G401 (cell line): ENCODE measurements at regions not wholly inside any gene's neighbourhood (a gene's known extent, or its start where the extent isn't known, plus 50 kb on each side); places are given as distances from the start of the nearest gene placed in this dataset.
"Not testable (repeated sequence)": the region's sequence is repeated elsewhere in the genome, so short reads cannot be mapped to it uniquely, and the experiment has no call there.

Experiments
- DNase-seq: peaks from one replicate; pipeline ENCODE4 v3.0.0-alpha.2; 2015; ENCODE audit warnings: low spot score
- in situ Hi-C: cut with HindIII; loops from 2 replicates; pipeline ENCODE4 v1.10.0; 2016; ENCODE audit warnings: low sequenced_read_pairs, mixed read lengths

DNA sequence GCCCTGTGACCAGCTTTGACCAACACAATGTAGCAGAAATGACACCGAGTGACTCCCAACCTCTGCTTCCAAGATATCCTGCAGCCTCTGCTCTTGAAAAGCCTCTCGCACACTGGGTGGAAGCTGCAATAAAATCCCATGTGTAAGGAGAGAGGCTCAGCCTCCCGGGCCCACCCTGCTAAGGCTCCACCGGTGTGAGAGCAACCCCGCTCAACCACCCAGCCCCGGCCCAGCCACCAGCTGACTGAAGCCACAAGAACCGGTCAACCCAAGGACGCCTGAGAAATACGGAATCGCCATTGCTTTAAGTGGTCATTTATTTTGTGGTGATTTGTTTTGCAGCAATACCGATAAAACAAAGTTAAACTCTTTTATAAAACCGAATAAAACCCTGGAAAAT, 452.8 kb upstream of the SMIM21 start:
- in situ Hi-C loops: no loop called here

DNA sequence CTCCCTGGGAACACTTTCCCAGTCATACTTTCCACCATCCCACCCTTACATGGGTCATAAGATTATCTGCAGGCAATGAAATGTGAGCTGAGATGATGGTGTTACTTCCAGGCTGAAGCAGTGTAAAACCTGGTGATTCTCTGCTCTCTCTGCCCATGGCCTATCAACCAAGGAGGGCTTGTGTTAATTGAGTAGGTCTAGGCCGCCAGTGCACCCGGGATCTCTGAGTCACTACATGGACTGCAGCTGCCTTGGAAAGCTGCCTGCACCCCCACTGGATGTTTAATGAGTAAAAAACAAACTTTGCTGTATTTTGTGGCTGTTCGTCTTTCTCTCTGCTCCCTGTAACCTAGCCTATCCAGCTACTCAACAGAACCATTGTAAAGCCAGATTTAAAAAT, 451.7 kb upstream of the SMIM21 start:
- in situ Hi-C loops: no loop called here
- DNase-seq: no peak

More for the DNA sequence above, 452.8 kb upstream of the SMIM21 start:
- DNase-seq: no peak

DNA sequence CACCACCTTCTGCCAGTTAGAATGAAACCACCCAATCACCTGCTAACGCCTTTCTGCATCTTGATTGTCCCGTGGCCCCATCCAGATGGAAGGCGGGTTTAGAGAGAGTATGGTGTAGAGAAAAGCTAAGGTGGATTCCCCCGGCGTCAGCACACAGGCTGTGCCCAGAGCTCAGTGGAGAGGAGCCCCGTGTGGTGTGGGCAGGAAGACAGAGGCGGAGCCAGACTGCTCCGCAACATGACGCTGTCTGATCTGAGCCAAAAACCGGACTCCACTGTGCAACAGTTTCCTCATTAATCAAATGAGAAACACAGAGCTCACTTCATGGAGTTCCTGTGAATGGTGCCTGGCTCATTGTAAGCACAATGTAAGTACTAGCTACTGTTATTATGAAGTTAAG, 448.1 kb upstream of the SMIM21 start:
- DNase-seq: no peak
- in situ Hi-C loops: no loop called here

DNA sequence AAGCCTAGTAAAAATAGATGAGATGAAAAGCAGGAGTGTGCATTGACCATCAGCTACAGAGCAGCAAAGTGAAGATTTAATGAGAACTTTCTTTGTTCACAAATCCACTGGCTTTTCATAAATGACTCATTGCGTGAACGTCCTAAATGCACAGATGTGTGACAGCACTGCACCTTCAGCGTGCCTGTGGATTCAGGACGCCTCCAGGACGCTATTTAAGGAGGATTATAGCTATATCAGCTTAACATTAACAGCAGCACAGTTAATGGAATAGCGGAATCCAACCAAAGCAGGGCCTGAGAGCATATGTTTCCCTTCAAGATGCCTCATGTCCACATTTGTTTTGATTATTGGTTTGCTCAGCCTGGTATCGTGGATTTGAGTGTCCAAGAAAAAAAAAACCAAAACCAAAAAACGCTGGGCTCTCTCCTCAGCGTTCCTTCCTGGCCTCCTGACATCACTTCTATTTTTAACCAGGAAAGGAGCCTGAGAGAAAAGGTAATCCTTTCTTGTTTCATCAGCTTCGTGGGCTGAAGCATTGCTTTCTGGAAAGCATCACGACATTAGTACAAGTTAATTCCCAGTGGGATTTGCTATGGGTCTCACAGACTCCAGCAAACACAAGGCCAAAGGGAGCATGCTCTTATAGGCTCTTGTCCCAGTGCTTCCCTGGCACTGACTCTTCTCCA, 447.0 kb upstream of the SMIM21 start:
- no peak for DNase-seq
- in situ Hi-C loops: no loop called here

DNA sequence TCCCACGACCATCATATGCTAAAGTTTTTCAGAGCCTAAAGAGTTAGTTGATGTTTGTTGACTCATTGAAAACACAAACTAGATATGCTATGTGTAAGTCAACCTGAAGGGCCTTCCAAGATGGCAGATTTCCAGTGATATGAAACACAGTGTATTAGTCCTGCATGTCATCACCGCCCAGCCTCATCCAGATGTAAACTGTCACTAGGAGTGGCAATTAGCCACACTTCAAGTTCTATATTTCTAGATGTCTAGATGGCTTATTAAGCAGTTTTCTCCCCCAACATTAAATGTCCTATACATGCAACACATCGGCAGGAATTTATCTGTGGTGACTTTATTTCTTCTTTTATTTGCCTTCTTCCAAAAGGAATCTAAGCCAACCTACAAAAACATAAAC, 444.1 kb upstream of the SMIM21 start:
- no peak for DNase-seq
- in situ Hi-C loops: no loop called here

DNA sequence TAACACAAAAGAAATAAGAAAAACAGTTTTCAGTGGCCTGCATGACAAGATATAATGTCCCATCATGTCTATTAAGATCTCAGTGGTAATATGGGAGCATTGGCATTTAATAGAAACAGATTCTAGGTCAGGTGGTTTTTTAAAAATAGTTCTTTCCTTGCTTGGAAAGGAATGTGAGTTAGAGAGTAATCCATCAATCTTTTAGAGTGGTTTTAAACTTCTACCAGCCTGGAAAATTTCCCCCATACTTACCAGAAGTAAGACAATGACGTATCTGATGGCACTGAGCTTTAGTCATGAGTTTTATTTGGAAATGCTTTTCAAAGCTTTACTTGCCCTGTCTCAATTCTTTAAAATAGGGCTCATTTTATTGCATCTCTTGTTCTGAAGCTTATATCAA, 441.7 kb upstream of the SMIM21 start:
- in situ Hi-C loops: no loop called here
- DNase-seq: no peak

DNA sequence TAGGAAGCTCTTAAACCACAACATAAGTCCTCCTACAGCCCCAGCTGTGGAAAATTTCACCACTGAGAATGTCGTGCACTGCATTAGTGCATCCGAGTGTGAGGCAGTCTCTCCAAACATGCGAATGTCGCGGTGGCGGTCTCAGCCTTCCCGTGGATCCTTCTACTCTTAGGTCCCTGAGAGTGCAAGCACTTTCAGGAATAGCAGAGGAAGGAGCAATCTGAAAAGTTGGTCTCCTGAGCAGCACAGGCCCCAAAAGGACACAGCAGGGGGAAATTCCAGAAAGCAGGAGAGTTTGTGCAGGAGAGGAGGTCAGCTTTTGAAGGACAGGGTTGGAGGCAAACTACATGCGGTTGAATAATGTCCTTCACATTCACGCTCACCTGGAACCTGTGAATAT, 440.5 kb upstream of the SMIM21 start:
- no peak for DNase-seq
- in situ Hi-C loops: no loop called here

DNA sequence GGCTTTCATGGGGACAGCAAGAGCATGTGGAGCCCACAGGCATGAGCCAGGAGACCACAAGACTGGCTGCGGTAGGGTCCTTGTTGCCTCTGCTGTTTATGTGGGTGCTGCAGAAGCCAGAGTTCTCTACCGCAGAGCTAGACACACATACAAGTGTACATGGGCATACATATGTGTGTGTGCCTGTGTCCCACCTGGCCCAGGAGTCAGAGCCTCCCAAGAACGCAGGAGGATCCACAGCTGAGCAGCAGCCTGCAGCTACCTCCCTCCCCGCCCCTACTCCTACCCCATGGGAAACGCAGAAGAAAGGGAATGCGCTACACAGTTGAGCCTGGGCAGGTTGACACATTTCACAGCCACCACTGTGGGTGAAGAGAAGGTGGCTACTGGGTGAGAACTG, 438.1 kb upstream of the SMIM21 start:
- no peak for DNase-seq
- in situ Hi-C loops: no loop called here

DNA sequence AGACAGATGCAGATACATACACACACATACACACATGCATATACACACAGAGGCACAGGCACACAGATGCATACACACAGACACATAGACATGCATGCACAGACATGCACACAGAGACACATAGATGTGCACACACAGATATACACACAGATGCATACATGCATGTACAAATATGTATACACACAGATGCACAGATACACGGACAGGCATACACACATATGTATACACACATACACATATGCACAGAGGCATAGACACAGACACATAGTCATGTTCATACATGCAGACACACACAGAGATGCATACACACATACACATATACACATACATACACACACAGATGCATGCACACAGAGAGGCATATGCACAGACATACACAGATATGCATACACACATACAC, 437.3 kb upstream of the SMIM21 start:
- no peak for DNase-seq
- in situ Hi-C loops: no loop called here

DNA sequence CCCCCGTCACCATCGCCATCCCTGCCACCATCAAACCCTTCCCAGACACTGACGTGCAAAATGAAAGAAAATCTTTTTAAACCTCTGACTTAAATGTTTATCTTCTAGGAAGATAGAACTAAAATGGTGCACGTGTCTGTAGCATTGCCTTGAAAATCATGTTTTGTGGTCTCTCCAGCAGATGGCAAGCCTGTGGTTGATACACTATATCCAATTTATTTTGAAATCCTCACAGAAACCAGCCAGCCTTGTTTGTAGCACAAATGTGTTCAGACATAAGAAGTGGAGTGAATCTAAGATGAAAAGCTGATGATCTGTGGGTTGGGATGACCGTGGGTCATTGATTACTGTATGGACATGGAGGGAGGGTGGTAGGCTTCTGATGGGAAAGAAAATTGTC, 436.2 kb upstream of the SMIM21 start:
- in situ Hi-C loops: no loop called here
- DNase-seq: no peak

DNA sequence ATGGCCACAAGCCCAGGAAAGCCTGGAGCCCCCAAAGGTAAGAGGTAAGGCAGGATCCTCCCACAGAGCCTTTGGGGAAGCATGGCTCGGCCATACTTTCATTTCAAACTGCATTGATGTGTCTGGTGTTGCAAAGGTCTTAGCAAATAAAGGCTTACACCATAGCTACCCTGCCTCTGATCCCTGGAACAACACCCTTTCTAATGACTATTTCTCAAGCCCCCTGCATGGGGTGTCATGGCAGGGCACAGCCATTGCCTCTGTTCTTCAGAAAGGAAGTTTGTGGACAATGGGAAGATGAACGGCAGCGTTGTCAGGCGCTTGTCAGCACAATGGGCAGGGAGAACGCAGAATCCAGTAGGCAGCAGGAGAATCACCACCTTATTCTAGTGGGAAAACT, 435.0 kb upstream of the SMIM21 start:
- no peak for DNase-seq
- in situ Hi-C loops: no loop called here

DNA sequence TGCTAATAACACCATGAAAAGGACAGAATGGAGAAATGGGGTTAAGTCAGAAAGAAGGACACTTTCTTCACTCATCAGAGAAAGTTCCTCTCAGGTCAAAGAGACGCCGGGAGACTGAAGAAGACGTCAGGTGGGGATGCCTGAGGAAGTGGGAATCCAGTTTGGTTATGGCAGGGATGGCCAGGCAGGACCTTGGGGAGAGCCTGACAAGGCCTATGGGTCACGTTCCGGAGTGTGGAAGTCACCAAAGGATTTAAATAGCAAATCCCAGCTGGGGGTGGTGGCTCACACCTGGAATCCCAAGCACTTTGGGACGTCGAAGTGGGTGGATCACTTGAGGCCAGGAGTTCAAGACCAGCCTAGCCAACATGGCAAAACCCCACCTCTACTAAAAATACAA, 432.7 kb upstream of the SMIM21 start:
- no peak for DNase-seq
- in situ Hi-C loops: no loop called here

DNA sequence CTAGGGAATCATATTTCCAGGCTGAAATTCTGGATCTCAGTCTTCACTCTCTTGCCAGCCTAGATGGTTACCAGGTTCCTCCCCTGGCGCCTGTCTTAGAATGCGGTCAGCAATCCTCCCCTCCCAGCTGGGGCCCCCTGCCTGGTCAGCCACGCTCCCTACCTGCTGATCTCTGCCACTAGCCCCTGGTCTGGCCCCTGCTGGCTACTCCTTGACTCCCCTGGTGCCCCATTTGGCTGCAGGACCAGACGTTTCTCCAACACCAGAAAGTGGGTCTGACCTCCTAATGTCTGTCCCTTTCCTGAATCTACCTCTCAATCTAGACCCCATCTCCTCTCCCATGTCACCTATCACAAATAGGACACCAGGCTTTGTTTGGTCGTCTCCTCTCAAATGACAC, 432.0 kb upstream of the SMIM21 start:
- no peak for DNase-seq
- in situ Hi-C loops: no loop called here

DNA sequence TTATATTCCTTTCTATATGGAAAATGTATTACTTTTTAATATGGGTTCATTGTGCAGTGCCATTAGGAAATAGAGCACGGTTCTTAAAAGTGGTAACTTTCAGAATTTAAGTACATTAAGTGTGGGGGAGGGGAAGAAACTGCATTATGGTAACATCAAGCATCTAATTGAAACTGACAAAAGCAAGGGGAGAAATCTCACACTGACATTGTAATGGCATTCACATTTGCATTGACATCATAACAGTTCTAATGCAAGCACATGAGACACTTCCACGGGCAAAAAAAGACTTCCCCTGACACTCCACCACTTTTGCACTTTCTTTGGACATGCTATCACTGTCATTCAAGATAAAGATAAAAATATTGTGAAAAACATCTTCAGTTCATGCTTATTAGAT, 431.3 kb upstream of the SMIM21 start:
- in situ Hi-C loops: no loop called here
- DNase-seq: no peak

DNA sequence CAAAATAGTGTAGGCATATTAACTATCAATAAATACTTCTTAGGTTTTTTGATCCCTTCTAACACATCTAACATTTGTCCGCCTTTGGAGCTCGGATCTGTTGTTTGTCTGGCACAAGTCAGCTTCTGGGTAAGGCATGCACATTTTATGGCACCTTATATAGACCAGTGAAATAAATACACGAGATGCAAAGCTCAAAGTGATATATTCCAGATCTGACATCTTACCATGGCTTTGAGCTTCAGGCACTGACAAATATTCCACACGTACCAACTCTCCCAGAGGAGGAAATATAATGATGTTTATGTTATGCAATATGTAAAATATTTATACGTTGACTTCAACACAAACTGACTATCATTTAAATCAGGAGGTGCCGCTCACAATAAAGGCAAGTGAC, 430.1 kb upstream of the SMIM21 start:
- in situ Hi-C loops: no loop called here

DNA sequence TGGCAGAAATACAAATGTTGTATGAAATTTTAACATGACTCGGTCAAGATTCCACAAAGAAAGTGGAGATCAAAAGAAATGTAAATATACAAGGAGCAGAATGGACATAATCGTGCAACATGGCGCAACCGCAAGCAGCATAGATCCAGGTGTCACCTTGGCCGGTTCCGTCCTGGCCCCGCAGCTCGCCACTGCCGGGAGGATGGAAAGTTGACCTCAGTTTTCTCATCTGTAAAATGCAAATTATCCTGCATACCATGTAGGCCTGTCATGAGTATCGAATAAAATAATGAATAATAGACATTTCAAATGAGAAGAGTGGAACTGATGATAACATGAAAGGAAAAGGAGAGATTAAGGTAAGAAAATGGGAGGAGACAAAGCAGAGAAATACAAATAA, 427.3 kb upstream of the SMIM21 start:
- DNase-seq: no peak
- in situ Hi-C loops: no loop called here

More for the DNA sequence above, 430.1 kb upstream of the SMIM21 start:
- DNase-seq: no peak

DNA sequence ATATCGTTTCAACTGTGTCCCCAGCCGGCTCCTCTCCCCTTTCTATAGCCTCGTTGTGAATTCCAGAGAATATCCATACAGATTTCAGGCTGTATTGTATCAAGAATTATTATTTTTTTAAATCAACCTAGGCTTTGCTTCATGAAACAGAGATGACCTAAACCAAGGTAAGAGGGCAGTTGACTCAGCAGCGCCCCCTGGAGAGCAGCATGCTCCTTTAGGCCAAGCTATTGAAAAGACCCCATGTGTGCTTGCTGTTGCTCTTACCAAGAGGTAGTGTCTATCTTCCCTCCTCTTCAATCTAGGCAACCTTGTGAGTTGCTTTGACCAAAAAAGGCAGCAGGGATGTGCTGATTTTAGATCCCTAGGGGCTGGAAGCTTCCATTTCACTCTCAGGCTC, 426.7 kb upstream of the SMIM21 start:
- in situ Hi-C loops: no loop called here
- DNase-seq: no peak

DNA sequence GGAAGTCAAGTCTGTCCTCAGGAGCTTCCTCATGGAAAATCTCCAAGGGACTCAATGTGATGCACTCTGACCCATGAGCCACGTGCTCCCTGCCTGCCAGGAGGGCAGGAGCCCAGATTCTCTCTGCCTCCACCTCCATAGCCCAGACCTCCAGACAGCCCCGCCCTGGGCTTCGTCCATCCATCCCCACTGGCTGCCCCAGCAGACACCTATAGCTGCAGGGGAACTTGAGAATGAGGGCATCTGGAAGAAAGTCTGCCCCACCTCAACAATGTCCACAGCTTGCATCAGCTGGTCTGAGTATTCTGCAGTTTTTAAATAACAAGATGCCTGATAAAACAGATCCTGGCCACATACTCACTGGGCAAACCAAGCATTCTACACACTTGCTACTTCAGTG, 418.8 kb upstream of the SMIM21 start:
- no peak for DNase-seq
- in situ Hi-C loops: no loop called here

DNA sequence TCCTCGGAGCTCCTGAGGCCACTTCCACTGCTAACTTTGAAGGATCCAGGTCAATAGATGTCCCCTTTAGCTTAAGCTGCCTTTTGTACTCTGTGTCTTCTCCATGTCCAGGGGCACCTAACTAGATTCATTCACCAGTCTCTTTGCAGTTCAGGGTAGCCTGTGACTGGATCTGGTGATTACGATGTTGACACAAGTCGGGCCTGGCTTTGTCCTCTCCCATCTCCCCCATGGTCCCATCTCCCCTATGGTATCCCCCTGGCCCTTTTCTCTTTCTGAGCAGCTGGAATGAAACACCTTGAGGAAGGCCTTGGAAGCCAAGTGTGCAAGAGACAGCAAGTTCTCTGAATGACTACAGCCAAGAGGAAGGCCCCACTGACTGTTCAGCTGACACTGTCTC, 417.9 kb upstream of the SMIM21 start:
- in situ Hi-C loops: no loop called here
- no peak for DNase-seq

DNA sequence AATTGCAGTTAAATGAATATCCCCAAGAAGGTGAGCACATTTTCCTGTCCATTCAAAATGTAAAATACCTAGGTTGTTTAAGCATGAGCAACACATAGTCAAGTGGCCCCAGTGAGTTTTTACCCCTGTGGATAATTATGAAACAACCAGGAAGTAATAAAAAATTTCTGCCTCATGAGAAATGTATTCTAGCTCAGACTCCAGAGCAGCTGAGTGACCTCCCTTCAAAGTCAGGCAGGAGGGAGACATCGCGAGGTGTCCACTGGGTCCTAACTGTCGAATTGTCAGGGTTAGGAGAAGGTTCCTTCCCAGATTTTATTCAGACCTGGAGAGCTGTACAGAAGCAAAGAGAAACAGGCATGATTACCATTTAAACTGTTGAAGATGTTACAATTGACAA, 416.6 kb upstream of the SMIM21 start:
- no peak for DNase-seq
- in situ Hi-C loops: no loop called here

DNA sequence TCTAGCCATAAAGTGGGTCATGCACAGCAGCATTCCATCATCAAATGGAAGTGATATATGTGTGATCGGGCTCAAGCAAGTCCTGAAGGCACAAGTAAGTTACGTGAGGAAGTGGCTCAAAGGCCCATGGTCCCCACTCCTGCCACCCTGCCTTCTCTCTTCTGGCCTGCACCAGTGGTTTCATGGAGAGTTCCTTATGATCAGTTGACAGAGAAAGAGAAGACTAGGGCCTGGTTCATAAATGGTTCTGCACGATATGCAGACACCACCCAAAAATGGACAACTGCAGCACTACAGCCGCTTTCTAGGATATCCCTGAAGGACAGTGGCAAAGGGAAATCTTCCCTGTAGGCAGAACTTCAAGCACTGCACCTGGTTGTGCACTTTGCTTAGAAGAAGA, 412.6 kb upstream of the SMIM21 start:
- DNase-seq: no peak
- in situ Hi-C loops: no loop called here

DNA sequence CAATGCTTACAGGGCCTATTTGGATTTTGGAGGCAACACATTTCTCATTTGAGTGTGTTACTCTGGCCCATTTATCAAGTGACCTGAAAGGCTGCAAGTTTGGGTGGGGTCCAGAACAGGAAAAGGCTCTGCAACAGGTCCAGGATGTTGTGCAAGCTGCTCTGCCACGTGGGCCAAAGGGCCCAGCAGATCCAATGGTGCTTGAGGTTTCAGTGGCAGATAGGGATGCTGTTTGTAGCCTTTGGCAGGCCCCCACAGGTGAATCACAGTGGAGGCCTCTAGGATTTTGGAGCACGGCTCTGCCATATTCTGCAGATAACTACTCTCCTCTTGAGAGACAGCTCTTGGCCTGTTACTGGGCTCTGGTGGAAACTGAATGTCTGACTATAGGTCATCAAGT, 412.2 kb upstream of the SMIM21 start:
- in situ Hi-C loops, DNase-seq: not testable (repeated sequence)
